Small intestine (tissue), 7 donors: ENCODE measurements at regions not wholly inside any gene's neighbourhood (a gene's known extent, or its start where the extent isn't known, plus 50 kb on each side); places are given as distances from the start of the nearest gene placed in this dataset.

ENCODE experiments used
- DNase-seq, 2 donors: peaks; one replicate each; pipeline versions ENCODE4 v3.0.0 to v3.0.0-alpha.2; 2013
- FAIRE-seq: peaks from 2 replicates; lab custom pipeline; 2012; peaks lifted over from hg19 to GRCh38; lab: Jason Lieb, UNC
- H3K27ac ChIP-seq, 3 donors: one replicate each; pipeline ENCODE4 v1.5.1; 2013; ENCODE audit warnings: low read length in 2 of 3, mild to moderate bottlenecking in 2 of 3, control low read depth in 1 of 3, inconsistent platforms in 1 of 3, low read depth in 1 of 3, moderate library complexity in 1 of 3
- H3K27me3 ChIP-seq, 3 donors: one replicate each; pipeline ENCODE4 v1.6.1; 2013; ENCODE audit warnings: low read length in 3 of 3, inconsistent platforms in 1 of 3; ENCODE audit not compliant: control insufficient read depth in 3 of 3, insufficient read depth in 3 of 3
- H3K36me3 ChIP-seq, 3 donors: one replicate each; pipeline ENCODE4 v1.6.1; 2013; ENCODE audit warnings: low read length in 3 of 3, inconsistent platforms in 1 of 3, low read depth in 1 of 3, mild to moderate bottlenecking in 1 of 3, moderate library complexity in 1 of 3; ENCODE audit not compliant: control insufficient read depth in 3 of 3, insufficient read depth in 2 of 3
- H3K4me1 ChIP-seq, 3 donors: one replicate each; pipeline ENCODE4 v1.6.1; 2013; ENCODE audit warnings: low read length in 2 of 3, inconsistent platforms in 1 of 3, low read depth in 1 of 3, mild to moderate bottlenecking in 1 of 3, moderate library complexity in 1 of 3; ENCODE audit not compliant: control insufficient read depth in 3 of 3, insufficient read depth in 2 of 3
- H3K4me3 ChIP-seq, 3 donors: one replicate each; pipeline ENCODE4 v1.5.1; 2013; ENCODE audit warnings: low read length in 3 of 3, control low read depth in 1 of 3, inconsistent platforms in 1 of 3, low read depth in 1 of 3, mild to moderate bottlenecking in 1 of 3, moderate library complexity in 1 of 3
- H3K9me3 ChIP-seq, 2 donors: one replicate each; pipeline ENCODE4 v1.6.1; 2013; ENCODE audit warnings: low read depth in 1 of 2, low read length in 1 of 2; ENCODE audit not compliant: control insufficient read depth in 2 of 2, insufficient read depth in 1 of 2
- WGBS, 3 donors: extraction: QIAGEN DNeasy Blood & Tissue Kit; methylation state at CpG; one replicate each; pipeline ENCODE4 v1.1.7; 2013; 5-methylcytosine and 5-hydroxymethylcytosine counted together
- donor health status: healthy with polysubstance abuse.
- donor health status: control.
- donor health status: control.
- donor health status: Bipolar disorder and iron deficiency.
- donor health status: healthy.

DNA sequence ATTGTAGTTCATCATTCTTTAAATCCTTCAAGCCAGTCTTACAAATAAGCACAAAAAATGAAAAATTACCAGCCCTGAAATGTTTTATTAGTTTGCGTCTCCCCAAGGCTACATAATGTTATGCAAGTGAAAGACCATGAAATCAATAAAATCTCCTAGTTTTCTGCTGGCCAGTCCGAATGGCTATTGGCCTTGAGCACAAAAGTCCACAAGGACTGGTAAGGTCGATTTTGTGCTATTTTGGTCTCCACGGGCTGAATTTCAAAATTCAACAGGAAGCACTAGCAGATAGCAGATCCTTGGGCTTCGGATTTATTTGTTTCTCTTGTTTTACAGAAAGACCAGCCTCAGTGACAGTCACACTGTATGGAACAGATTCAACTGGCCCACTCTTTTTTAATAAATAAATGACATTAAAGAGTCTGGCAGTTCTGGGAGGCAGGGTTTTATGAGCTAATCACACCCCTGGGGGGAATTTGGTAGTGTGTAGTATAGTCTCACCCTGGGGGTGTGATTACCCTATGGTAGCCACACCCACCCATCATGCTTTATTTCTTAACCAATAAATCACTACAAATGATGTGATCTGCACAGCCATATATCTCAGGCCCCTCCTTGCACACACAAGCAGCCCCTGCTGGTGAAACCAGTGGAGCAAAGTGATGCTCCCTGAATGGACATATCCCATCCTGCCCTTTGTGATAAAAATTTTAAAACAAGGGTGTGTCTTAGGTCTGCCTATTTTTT, 51.1 kb upstream of the TMEM33 start:
- Histone ChIP-seq H3K4me1 (peaks cover 0 to 8% (median 0%) of the 10 kb centered on the region in 3 donors), H3K27me3 (peaks cover 14 to 66% (median 23%) of the 10 kb centered on the region in 3 donors), H3K27ac (no peak overlapping the region), H3K9me3 (no peaks in the 10 kb centered on the region), H3K36me3 (no peaks in the 10 kb centered on the region), H3K4me3 (no peak overlapping the region)
- FAIRE-seq (no peak), DNase-seq (no peak)
- WGBS, 3 donors = 47 to 63% (median 56%) methylated on average over 5 of the region's 5 CpGs

DNA sequence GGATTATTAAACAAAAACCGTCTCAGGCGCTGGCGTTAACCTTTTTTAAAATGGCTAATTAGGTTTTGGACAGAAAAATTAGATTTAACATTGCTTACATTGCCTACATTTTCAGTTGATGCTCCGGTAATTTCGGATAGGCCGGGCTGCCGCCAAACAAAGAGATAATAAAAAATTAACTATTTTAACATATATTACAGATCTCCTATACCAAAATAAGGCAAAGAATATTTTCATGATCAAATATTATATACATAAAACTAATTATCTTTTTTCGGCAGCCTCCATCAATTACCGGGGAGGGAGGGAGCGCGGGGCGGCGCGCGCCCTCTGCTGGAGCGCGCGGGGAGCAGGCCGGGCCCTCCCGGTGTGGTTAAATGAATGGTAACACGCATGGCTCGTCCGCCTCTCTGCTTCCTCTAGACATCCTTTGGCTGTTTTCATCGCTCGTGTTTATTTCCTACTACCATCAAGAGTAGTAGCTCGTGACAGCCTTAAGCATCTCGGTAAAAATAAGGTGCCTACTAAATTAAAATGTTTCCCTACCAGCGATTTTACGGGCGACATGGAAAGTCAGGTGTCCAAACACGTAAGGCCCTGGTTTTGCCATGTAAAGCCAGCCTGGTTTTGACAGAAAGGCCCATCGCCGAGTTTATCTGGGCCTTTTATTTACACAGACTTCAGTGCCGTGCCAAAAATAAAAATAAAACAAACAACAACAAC, 52.4 kb upstream of the TMEM33 start:
- Histone ChIP-seq H3K4me1 (peaks cover 0 to 8% (median 0%) of the 10 kb centered on the region in 3 donors), H3K27me3 (peaks cover 14 to 79% (median 35%) of the 10 kb centered on the region in 3 donors), H3K27ac (no peak overlapping the region), H3K9me3 (no peaks in the 10 kb centered on the region), H3K4me3 (peak overlapping the region in 1 of 3 donors; percentile 30), H3K36me3 (no peaks in the 10 kb centered on the region)
- DNase-seq (peak; percentile 30 to 52), FAIRE-seq (no peak)
- 13 to 15% (median 13%) methylated on average over 34 of the region's 34 CpGs for WGBS, 3 donors

DNA sequence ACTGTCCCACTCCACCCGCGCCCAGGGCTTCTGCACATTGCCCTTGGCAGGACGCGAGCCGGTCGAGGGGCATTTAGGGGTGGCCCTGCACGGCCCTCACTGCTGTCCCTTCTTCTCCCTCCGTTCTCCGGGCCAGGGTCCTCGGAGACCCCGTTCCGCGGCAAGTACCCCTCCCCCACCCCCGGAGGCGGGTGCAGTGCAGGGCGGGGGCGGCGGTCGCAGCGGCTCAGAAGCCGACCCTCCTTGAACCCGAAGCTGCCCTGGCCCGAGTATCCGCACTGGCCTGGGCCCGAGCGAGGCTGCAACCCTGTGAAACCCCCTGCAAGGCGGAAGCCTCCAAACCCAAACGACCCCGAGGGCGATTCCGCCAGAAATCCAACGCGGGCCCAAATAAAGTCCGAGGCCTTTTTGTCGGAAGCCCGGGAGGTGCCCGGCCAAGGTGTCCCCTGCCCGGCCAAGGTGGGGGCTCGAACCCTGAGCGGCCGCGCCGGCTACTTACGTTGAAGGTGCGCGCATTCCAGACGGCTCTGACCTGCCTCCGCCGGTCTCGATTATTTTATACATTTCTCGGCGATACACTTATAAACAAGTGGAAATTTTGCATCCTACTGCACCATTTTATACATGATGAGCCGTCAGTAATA, 53.1 kb upstream of the TMEM33 start:
- H3K27ac ChIP-seq = peak overlapping the region in 1 of 3 donors; percentile 57
- no peak for FAIRE-seq
- H3K27me3 ChIP-seq = peaks cover 19 to 86% (median 42%) of the 10 kb centered on the region in 3 donors
- no peak for DNase-seq
- peak overlapping the region in 2 of 3 donors; percentile 12 to 30 for H3K4me3 ChIP-seq
- H3K36me3 ChIP-seq = no peaks in the 10 kb centered on the region
- peaks cover 0 to 8% (median 0%) of the 10 kb centered on the region in 3 donors for H3K4me1 ChIP-seq
- 3 to 11% (median 3%) methylated on average over 48 to 53 of the region's 53 CpGs for WGBS, 3 donors
- H3K9me3 ChIP-seq = no peaks in the 10 kb centered on the region

DNA sequence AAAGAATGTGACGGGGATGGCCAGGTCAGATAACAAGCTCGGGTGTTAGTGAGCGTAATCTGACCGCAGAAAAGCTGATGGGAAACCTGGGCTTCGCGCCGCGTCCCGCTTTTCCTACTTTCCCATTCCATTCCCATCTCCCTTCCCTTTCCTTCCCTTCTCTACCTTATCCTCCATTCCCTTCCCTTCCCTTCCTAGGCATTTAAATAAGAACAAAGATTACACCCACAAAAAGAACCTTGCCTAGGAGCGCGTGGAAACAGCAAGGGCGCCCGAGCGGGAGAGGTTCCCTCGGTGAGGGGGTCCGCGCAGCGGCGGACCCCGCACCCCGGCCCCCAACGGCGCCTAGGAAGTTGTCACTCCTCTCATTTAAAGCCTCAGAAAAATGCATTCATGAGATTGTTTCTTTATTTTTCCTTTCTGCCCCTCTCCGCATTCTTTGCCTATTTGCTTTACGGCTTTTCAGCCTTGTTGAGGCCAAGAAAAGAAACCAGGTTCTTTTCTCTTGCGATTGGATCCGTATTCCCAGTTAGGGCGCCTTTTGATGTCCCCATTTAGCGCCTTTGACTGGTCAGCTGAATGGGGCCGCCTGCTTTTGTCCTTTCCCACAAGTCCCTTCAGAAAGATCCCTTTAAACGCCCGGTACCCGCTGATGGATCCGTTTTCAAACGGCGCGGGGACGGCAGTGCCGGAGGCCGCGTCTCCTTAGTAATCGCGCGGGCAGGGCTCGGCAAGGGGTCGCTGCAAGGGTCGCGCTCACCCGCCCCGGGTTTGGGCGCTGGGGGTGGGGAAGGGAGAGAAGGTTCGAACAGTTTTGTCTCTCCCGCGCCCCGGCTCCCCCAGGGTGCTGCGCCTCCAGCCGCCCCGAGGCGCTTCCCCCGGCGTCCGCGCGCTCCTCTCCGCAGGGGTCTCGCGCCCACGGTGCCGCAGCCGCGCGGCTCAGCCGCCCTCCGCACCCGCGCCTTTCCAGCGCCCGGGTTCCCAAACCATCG, 54.1 kb upstream of the TMEM33 start:
- Histone ChIP-seq H3K36me3 (no peaks in the 10 kb centered on the region), H3K4me3 (peak overlapping the region in 2 of 3 donors; percentile 12 to 30), H3K9me3 (no peaks in the 10 kb centered on the region), H3K27ac (peak overlapping the region in 1 of 3 donors; percentile 57), H3K4me1 (peaks cover 0 to 8% (median 0%) of the 10 kb centered on the region in 3 donors), H3K27me3 (peaks cover 21 to 88% (median 48%) of the 10 kb centered on the region in 3 donors)
- 3 to 9% (median 6%) methylated on average over 55 to 79 of the region's 79 CpGs for WGBS, 3 donors
- DNase-seq (no peak), FAIRE-seq (no peak)

DNA sequence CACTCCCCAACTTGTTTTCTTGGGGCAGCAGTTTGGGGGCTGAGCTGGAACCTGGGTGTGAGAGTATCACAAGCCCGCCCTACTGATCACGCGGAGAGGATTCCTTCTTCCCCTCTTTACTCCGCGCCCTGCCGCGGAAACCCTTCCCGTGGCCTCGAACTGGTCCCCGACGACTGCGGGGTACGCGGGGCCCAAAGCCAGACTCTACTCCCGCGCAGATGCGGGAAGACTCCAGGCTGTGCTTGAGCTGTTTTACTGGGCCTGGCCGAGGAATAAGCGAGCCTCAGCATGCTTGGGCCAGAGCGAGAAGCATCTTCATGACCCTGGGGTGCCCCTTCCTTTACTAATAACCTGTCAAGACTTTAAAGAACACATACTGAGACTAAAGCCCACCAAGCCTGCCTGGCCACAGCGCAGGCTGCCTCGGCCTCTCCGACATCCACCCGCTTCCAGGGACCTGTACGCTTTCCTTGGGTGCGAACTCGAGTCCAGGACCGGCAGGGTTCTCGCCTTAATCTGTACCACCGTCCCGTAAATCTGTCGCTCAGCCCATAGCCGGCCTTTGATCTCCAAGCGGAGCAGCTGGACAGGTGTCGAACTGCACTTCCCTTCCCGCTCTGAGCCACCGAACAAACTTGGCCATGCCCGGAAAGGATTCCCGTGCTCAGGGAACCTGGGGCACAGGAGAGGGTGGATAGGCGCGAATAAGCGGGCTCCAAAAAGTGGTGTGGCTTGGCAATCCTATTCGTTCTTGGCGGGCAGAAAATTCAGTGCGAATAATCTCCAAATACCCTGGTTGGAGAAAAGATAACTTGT, 55.0 kb upstream of the TMEM33 start:
- Histone ChIP-seq H3K27me3 (peaks cover 21 to 91% (median 53%) of the 10 kb centered on the region in 3 donors), H3K9me3 (no peaks in the 10 kb centered on the region), H3K4me3 (peak overlapping the region in 1 of 3 donors; percentile 23), H3K27ac (peak overlapping the region in 1 of 3 donors; percentile 57), H3K4me1 (peaks cover 0 to 8% (median 0%) of the 10 kb centered on the region in 3 donors), H3K36me3 (no peaks in the 10 kb centered on the region)
- FAIRE-seq (no peak), DNase-seq (no peak)
- WGBS, 3 donors = 7 to 12% (median 10%) methylated on average over 45 of the region's 45 CpGs

DNA sequence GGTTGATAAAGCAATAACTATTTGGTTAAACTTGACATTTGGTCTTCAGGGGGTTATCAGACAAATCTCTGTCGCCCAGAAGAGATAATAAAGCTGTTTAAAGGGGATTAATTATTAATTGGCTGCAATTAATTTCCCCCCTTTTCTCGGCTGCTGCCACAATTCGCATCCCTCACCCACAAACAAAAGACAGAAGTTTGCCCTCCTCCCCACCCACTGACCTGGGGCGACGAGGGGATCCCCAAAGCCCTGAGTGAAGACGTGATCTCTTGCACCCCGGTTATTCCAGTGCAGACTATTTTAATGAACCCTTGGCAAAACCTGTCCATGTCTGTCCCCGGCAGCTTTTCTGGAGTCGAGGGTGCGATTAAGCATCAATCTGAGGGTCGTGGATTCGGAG, 55.7 kb upstream of the TMEM33 start:
- DNase-seq = no peak
- Histone ChIP-seq H3K27ac (peak overlapping the region in 1 of 3 donors; percentile 57), H3K4me3 (peak overlapping the region in 1 of 3 donors; percentile 23), H3K4me1 (peaks cover 0 to 8% (median 0%) of the 10 kb centered on the region in 3 donors), H3K27me3 (peaks cover 21 to 92% (median 53%) of the 10 kb centered on the region in 3 donors), H3K9me3 (no peaks in the 10 kb centered on the region), H3K36me3 (no peaks in the 10 kb centered on the region)
- FAIRE-seq = no peak
- WGBS, 3 donors = 7 to 11% (median 8%) methylated on average over 12 of the region's 12 CpGs

DNA sequence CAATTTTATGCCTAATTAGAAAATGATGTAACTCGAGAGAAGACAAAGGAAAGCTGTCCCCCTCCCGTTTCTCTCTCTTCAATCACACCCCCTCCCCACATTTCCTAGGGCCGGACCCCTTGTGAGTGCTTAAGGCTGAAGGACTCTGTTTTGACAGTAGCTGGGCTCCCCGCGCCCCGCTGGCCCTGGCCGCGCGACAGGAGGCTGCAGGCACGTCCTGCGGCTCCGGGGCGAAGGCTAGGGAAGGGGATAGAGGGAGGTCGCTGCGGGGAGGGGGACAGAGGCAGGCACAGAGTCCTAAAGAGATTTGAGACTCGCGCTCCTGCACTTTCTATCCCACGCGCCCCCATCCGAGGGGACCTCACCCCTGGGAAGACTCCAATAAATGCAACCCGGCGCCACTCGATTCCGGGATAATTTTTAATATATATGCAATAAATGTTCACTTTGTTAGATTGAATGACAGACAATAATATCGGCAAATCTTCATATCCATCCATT, 56.2 kb upstream of the TMEM33 start:
- H3K36me3 ChIP-seq = no peaks in the 10 kb centered on the region
- FAIRE-seq (no peak), DNase-seq (no peak)
- 10 to 22% (median 17%) methylated on average over 25 of the region's 25 CpGs for WGBS, 3 donors
- no peak overlapping the region for H3K4me3 ChIP-seq
- H3K4me1 ChIP-seq = peaks cover 0 to 8% (median 0%) of the 10 kb centered on the region in 3 donors
- peaks cover 21 to 92% (median 56%) of the 10 kb centered on the region in 3 donors for H3K27me3 ChIP-seq
- no peaks in the 10 kb centered on the region for H3K9me3 ChIP-seq
- H3K27ac ChIP-seq = peak overlapping the region in 1 of 3 donors; percentile 57
